RWPE2 (cell line): ENCODE measurements at regions not wholly inside any gene's neighbourhood (a gene's known extent, or its start where the extent isn't known, plus 50 kb on each side); places are given as distances from the start of the nearest gene placed in this dataset.

Source experiments
- ATAC-seq: fragments of 200-7000 bp; cut with Tn5 transposase; 3 replicates; pipeline ENCODE4 v1.9.1; 2021; ENCODE audit warnings: low read depth
- DNase-seq: peaks from one replicate; pipeline ENCODE4 v3.0.0-alpha.2; 2020; ENCODE audit warnings: low spot score
- H3K27ac ChIP-seq: fragments of 450-650 bp; 2 replicates; pipeline ENCODE4 v1.5.1; 2017; ENCODE audit warnings: mild to moderate bottlenecking; ENCODE audit not compliant: poor library complexity, severe bottlenecking
- H3K27me3 ChIP-seq: fragments of 250-450 bp; sonication (Bioruptor Pico); 2 replicates; pipeline ENCODE4 v1.5.1; 2021; ENCODE audit warnings: mild to moderate bottlenecking, moderate library complexity; ENCODE audit not compliant: insufficient read depth, poor library complexity, severe bottlenecking
- H3K36me3 ChIP-seq: fragments of 250-450 bp; sonication (Bioruptor Pico); 2 replicates; pipeline ENCODE4 v1.5.1; 2020; ENCODE audit warnings: low read depth, mild to moderate bottlenecking, moderate library complexity
- H3K4me1 ChIP-seq: fragments of 250-450 bp; sonication (Bioruptor Pico); 2 replicates; pipeline ENCODE4 v1.5.1; 2021; ENCODE audit warnings: mild to moderate bottlenecking, moderate library complexity; ENCODE audit not compliant: insufficient read depth, poor library complexity, severe bottlenecking
- H3K4me3 ChIP-seq: fragments of 250-450 bp; sonication (Bioruptor Pico); 2 replicates; pipeline ENCODE4 v1.5.1; 2021; ENCODE audit warnings: mild to moderate bottlenecking, moderate library complexity; ENCODE audit not compliant: severe bottlenecking
- H3K9me3 ChIP-seq: fragments of 250-450 bp; sonication (Bioruptor Pico); 2 replicates; pipeline ENCODE4 v1.5.1; 2021; ENCODE audit warnings: mild to moderate bottlenecking, moderate library complexity; ENCODE audit not compliant: severe bottlenecking
- TF ChIP-seq, protein P1 (sequence below): fragments of 450-650 bp; IDR thresholded peaks from one replicate; pipeline ENCODE4 v1.5.1; 2017; ENCODE audit warnings: mild to moderate bottlenecking, moderate library complexity; ENCODE audit not compliant: poor library complexity, severe bottlenecking

GRCh38 chr21:35352793-35353192, 303.7 kb upstream of the RUNX1 start:
- H3K27ac ChIP-seq = peak overlapping the region; percentile 48
- no peak overlapping the region for H3K4me3 ChIP-seq
- DNase-seq = no peak
- ATAC-seq = no peak
- TF ChIP-seq, protein P1, sequence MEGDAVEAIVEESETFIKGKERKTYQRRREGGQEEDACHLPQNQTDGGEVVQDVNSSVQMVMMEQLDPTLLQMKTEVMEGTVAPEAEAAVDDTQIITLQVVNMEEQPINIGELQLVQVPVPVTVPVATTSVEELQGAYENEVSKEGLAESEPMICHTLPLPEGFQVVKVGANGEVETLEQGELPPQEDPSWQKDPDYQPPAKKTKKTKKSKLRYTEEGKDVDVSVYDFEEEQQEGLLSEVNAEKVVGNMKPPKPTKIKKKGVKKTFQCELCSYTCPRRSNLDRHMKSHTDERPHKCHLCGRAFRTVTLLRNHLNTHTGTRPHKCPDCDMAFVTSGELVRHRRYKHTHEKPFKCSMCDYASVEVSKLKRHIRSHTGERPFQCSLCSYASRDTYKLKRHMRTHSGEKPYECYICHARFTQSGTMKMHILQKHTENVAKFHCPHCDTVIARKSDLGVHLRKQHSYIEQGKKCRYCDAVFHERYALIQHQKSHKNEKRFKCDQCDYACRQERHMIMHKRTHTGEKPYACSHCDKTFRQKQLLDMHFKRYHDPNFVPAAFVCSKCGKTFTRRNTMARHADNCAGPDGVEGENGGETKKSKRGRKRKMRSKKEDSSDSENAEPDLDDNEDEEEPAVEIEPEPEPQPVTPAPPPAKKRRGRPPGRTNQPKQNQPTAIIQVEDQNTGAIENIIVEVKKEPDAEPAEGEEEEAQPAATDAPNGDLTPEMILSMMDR = no peak
- no peaks in the 10 kb centered on the region for H3K9me3 ChIP-seq
- H3K27me3 ChIP-seq = no peaks in the 10 kb centered on the region
- H3K4me1 ChIP-seq = peaks cover 4% of the 10 kb centered on the region
- H3K36me3 ChIP-seq = no peaks in the 10 kb centered on the region

DNA sequence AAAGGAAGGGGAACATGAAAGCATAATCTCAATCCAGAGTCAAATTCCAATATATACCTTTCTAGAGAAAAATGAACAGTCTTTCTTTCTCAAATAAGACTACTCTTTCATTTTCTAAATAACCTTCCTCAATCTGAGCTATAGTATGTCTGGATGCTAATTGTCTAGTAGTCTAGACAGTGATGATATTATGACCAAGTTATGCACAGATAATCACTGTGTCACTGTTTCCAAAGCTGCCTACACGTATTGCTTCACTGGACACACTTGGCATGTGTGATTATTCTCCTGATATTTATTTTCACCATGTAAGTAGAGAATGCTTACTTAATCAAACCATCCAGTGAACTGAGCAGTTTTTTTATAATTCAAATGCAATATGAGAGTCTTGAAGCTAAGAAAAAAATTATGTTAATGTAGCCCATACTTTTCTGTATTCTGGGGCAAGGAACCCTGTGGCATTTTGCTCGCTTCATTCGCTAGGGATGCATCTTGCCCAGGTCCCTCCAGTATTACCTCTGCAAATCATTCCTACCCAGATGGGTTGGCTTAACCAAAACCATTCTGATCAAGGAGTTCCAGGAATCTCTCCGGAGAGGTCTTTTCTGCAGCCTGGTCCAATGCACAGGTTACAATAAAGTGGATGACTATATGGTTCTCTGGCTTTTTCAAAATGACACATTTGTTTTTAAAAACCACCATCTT, 303.1 kb upstream of the RUNX1 start:
- H3K36me3 ChIP-seq = no peaks in the 10 kb centered on the region
- TF ChIP-seq, protein P1 = no peak
- ATAC-seq (peak; percentile 62; the same call in 1 of the 3 replicates), DNase-seq (no peak)
- peaks cover 4% of the 10 kb centered on the region for H3K4me1 ChIP-seq
- H3K27me3 ChIP-seq = no peaks in the 10 kb centered on the region
- H3K4me3 ChIP-seq = no peak overlapping the region
- H3K27ac ChIP-seq = peak overlapping the region; percentile 48
- H3K9me3 ChIP-seq = no peaks in the 10 kb centered on the region

- Histone ChIP-seq H3K9me3 (no peaks in the 10 kb centered on the region), H3K4me3 (no peak overlapping the region), H3K27ac (peak overlapping the region; percentile 48), H3K4me1 (peaks cover 4% of the 10 kb centered on the region), H3K27me3 (no peaks in the 10 kb centered on the region), H3K36me3 (no peaks in the 10 kb centered on the region)
- TF ChIP-seq, protein P1 = no peak
- DNase-seq (no peak), ATAC-seq (no peak)
Observed at GRCh38 chr21:35351434-35351833, 302.3 kb upstream of the RUNX1 start.

DNA sequence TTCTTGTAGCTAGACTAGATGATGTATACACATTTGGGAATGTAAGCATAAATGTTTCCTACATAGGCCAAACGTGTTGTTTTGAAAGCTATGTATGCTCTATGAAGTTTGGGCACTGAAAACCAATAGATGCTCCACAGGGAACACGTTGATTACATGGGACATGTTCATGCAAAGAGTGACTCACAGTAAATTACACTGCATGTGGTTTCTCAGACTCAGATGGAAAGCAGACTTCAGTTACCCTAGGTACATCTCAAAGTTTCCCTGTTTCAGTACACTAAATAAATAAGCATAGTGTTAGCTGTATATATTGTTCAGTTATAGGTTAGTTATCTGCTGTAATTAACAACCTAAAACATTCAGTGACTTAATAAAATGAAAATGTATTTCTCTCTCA, 301.9 kb upstream of the RUNX1 start:
- DNase-seq = no peak
- TF ChIP-seq, protein P1 = no peak
- no peak for ATAC-seq

DNA sequence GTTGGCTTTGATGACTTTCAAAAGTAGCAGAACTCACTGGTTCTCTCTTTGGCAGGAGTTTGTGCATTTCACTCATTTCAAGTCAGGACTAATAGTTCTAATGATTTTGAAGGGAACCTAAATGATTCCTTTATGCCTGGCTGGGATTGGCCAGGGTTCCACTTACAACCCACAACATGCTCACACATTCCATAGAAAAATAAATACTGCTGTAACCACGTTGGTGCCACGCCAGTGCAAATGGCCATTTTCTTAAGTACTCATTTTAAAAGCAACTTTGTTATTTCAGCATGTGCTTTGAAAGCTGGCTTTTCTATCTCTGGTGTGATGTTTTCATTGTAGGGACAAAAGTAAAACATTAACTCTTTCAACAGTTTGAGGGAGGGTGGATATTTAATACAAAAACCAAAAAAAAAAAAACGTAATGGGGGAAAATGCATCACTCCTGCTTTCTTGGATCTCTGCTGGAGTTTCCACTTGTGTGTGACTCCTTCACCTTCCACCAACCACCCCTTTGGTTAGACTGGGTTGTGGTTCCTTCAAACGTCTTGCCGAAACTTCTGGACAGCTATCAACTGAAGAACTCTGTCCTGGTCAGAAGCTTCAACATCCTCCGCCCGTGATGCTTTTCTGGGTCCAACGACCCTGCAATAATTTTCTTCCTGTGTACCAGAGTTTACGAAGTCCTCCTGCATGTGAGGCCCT, 300.4 kb upstream of the RUNX1 start:
- no peaks in the 10 kb centered on the region for H3K9me3 ChIP-seq
- TF ChIP-seq, protein P1 = no peak
- H3K27me3 ChIP-seq = no peaks in the 10 kb centered on the region
- H3K27ac ChIP-seq = no peak overlapping the region
- peaks cover 4% of the 10 kb centered on the region for H3K4me1 ChIP-seq
- DNase-seq (no peak), ATAC-seq (no peak)
- no peak overlapping the region for H3K4me3 ChIP-seq
- no peaks in the 10 kb centered on the region for H3K36me3 ChIP-seq

More for the DNA sequence above, 301.9 kb upstream of the RUNX1 start:
- H3K27ac ChIP-seq = no peak overlapping the region
- no peak overlapping the region for H3K4me3 ChIP-seq
- peaks cover 4% of the 10 kb centered on the region for H3K4me1 ChIP-seq
- no peaks in the 10 kb centered on the region for H3K9me3 ChIP-seq
- H3K36me3 ChIP-seq = no peaks in the 10 kb centered on the region
- H3K27me3 ChIP-seq = no peaks in the 10 kb centered on the region
